ENCODE measurements at regions not wholly inside any gene's neighbourhood (a gene's known extent, or its start where the extent isn't known, plus 50 kb on each side); places are given as distances from the start of the nearest gene placed in this dataset.

- no peaks in the 10 kb centered on the region for H3K36me3 ChIP-seq (ENCODE audit: control insufficient read depth in 1 of 2, insufficient read depth in 2 of 2, low read length in 2 of 2)
- no peak overlapping the region for H3K9ac ChIP-seq (ENCODE audit: low read depth in 1 of 2, low read length in 2 of 2)
- H3K4me1 ChIP-seq (ENCODE audit: control insufficient read depth in 1 of 2, insufficient read depth in 2 of 2, low read length in 2 of 2) = peaks cover 10 to 14% of the 10 kb centered on the region in 2 donors
- no peaks in the 10 kb centered on the region for H3K9me3 ChIP-seq (ENCODE audit: control insufficient read depth in 1 of 2, low read length in 2 of 2)
- no peak overlapping the region for H3K27ac ChIP-seq (ENCODE audit: low read depth, low read length)
- H3K4me3 ChIP-seq (ENCODE audit: low read depth in 1 of 2, low read length in 2 of 2) = no peak overlapping the region
- H3K27me3 ChIP-seq (ENCODE audit: control insufficient read depth in 1 of 2, insufficient read depth in 2 of 2, low read length in 2 of 2) = no peaks in the 10 kb centered on the region
Observed at GRCh38 chr15:62456011-62456920, 291.2 kb upstream of the C2CD4B start.

GRCh38 chr15:62457100-62457499 is 292.0 kb upstream of the C2CD4B start:
- Histone ChIP-seq H3K36me3 (ENCODE audit: control insufficient read depth in 1 of 2, insufficient read depth in 2 of 2, low read length in 2 of 2) (no peaks in the 10 kb centered on the region), H3K27me3 (ENCODE audit: control insufficient read depth in 1 of 2, insufficient read depth in 2 of 2, low read length in 2 of 2) (no peaks in the 10 kb centered on the region), H3K4me3 (ENCODE audit: low read depth in 1 of 2, low read length in 2 of 2) (no peak overlapping the region), H3K9ac (ENCODE audit: low read depth in 1 of 2, low read length in 2 of 2) (no peak overlapping the region), H3K27ac (ENCODE audit: low read depth, low read length) (no peak overlapping the region), H3K4me1 (ENCODE audit: control insufficient read depth in 1 of 2, insufficient read depth in 2 of 2, low read length in 2 of 2) (peaks cover 10 to 14% of the 10 kb centered on the region in 2 donors), H3K9me3 (ENCODE audit: control insufficient read depth in 1 of 2, low read length in 2 of 2) (no peaks in the 10 kb centered on the region)

GRCh38 chr15:62459875-62460274 is 294.8 kb upstream of the C2CD4B start:
- no peak overlapping the region for H3K4me3 ChIP-seq (ENCODE audit: low read depth in 1 of 2, low read length in 2 of 2)
- H3K4me1 ChIP-seq (ENCODE audit: control insufficient read depth in 1 of 2, insufficient read depth in 2 of 2, low read length in 2 of 2) = no peaks in the 10 kb centered on the region
- H3K9me3 ChIP-seq (ENCODE audit: control insufficient read depth in 1 of 2, low read length in 2 of 2) = no peaks in the 10 kb centered on the region
- H3K36me3 ChIP-seq (ENCODE audit: control insufficient read depth in 1 of 2, insufficient read depth in 2 of 2, low read length in 2 of 2) = no peaks in the 10 kb centered on the region
- H3K9ac ChIP-seq (ENCODE audit: low read depth in 1 of 2, low read length in 2 of 2) = no peak overlapping the region
- no peaks in the 10 kb centered on the region for H3K27me3 ChIP-seq (ENCODE audit: control insufficient read depth in 1 of 2, insufficient read depth in 2 of 2, low read length in 2 of 2)
- H3K27ac ChIP-seq (ENCODE audit: low read depth, low read length) = no peak overlapping the region

- H3K9ac ChIP-seq (ENCODE audit: low read depth in 1 of 2, low read length in 2 of 2) = no peak overlapping the region
- no peak overlapping the region for H3K27ac ChIP-seq (ENCODE audit: low read depth, low read length)
- no peaks in the 10 kb centered on the region for H3K4me1 ChIP-seq (ENCODE audit: control insufficient read depth in 1 of 2, insufficient read depth in 2 of 2, low read length in 2 of 2)
- no peaks in the 10 kb centered on the region for H3K36me3 ChIP-seq (ENCODE audit: control insufficient read depth in 1 of 2, insufficient read depth in 2 of 2, low read length in 2 of 2)
- H3K9me3 ChIP-seq (ENCODE audit: control insufficient read depth in 1 of 2, low read length in 2 of 2) = no peaks in the 10 kb centered on the region
- H3K4me3 ChIP-seq (ENCODE audit: low read depth in 1 of 2, low read length in 2 of 2) = no peak overlapping the region
- no peaks in the 10 kb centered on the region for H3K27me3 ChIP-seq (ENCODE audit: control insufficient read depth in 1 of 2, insufficient read depth in 2 of 2, low read length in 2 of 2)
Observed at GRCh38 chr15:62462268-62462667, 297.2 kb upstream of the C2CD4B start.

GRCh38 chr15:62462721-62463120 is 297.6 kb upstream of the C2CD4B start:
- H3K4me3 ChIP-seq (ENCODE audit: low read depth in 1 of 2, low read length in 2 of 2) = no peak overlapping the region
- H3K36me3 ChIP-seq (ENCODE audit: control insufficient read depth in 1 of 2, insufficient read depth in 2 of 2, low read length in 2 of 2) = no peaks in the 10 kb centered on the region
- H3K9me3 ChIP-seq (ENCODE audit: control insufficient read depth in 1 of 2, low read length in 2 of 2) = no peaks in the 10 kb centered on the region
- no peaks in the 10 kb centered on the region for H3K4me1 ChIP-seq (ENCODE audit: control insufficient read depth in 1 of 2, insufficient read depth in 2 of 2, low read length in 2 of 2)
- H3K9ac ChIP-seq (ENCODE audit: low read depth in 1 of 2, low read length in 2 of 2) = no peak overlapping the region
- no peak overlapping the region for H3K27ac ChIP-seq (ENCODE audit: low read depth, low read length)
- no peaks in the 10 kb centered on the region for H3K27me3 ChIP-seq (ENCODE audit: control insufficient read depth in 1 of 2, insufficient read depth in 2 of 2, low read length in 2 of 2)

- no peaks in the 10 kb centered on the region for H3K4me1 ChIP-seq (ENCODE audit: control insufficient read depth in 1 of 2, insufficient read depth in 2 of 2, low read length in 2 of 2)
- H3K4me3 ChIP-seq (ENCODE audit: low read depth in 1 of 2, low read length in 2 of 2) = no peak overlapping the region
- no peaks in the 10 kb centered on the region for H3K27me3 ChIP-seq (ENCODE audit: control insufficient read depth in 1 of 2, insufficient read depth in 2 of 2, low read length in 2 of 2)
- H3K27ac ChIP-seq (ENCODE audit: low read depth, low read length) = no peak overlapping the region
- H3K9me3 ChIP-seq (ENCODE audit: control insufficient read depth in 1 of 2, low read length in 2 of 2) = no peaks in the 10 kb centered on the region
- H3K9ac ChIP-seq (ENCODE audit: low read depth in 1 of 2, low read length in 2 of 2) = no peak overlapping the region
- H3K36me3 ChIP-seq (ENCODE audit: control insufficient read depth in 1 of 2, insufficient read depth in 2 of 2, low read length in 2 of 2) = no peaks in the 10 kb centered on the region
Observed at GRCh38 chr15:62464705-62465104, 299.6 kb upstream of the C2CD4B start.

GRCh38 chr15:62465173-62465572 is 300.1 kb upstream of the C2CD4B start:
- Histone ChIP-seq H3K4me3 (ENCODE audit: low read depth in 1 of 2, low read length in 2 of 2) (no peak overlapping the region), H3K27me3 (ENCODE audit: control insufficient read depth in 1 of 2, insufficient read depth in 2 of 2, low read length in 2 of 2) (no peaks in the 10 kb centered on the region), H3K27ac (ENCODE audit: low read depth, low read length) (no peak overlapping the region), H3K36me3 (ENCODE audit: control insufficient read depth in 1 of 2, insufficient read depth in 2 of 2, low read length in 2 of 2) (no peaks in the 10 kb centered on the region), H3K9me3 (ENCODE audit: control insufficient read depth in 1 of 2, low read length in 2 of 2) (no peaks in the 10 kb centered on the region), H3K4me1 (ENCODE audit: control insufficient read depth in 1 of 2, insufficient read depth in 2 of 2, low read length in 2 of 2) (no peaks in the 10 kb centered on the region), H3K9ac (ENCODE audit: low read depth in 1 of 2, low read length in 2 of 2) (no peak overlapping the region)

- H3K9ac ChIP-seq (ENCODE audit: low read depth in 1 of 2, low read length in 2 of 2) = no peak overlapping the region
- no peak overlapping the region for H3K27ac ChIP-seq (ENCODE audit: low read depth, low read length)
- H3K9me3 ChIP-seq (ENCODE audit: control insufficient read depth in 1 of 2, low read length in 2 of 2) = no peaks in the 10 kb centered on the region
- H3K36me3 ChIP-seq (ENCODE audit: control insufficient read depth in 1 of 2, insufficient read depth in 2 of 2, low read length in 2 of 2) = no peaks in the 10 kb centered on the region
- H3K27me3 ChIP-seq (ENCODE audit: control insufficient read depth in 1 of 2, insufficient read depth in 2 of 2, low read length in 2 of 2) = no peaks in the 10 kb centered on the region
- no peak overlapping the region for H3K4me3 ChIP-seq (ENCODE audit: low read depth in 1 of 2, low read length in 2 of 2)
- H3K4me1 ChIP-seq (ENCODE audit: control insufficient read depth in 1 of 2, insufficient read depth in 2 of 2, low read length in 2 of 2) = peaks cover 5 to 8% of the 10 kb centered on the region in 2 donors
Observed at GRCh38 chr15:62469478-62469873, 304.4 kb upstream of the C2CD4B start.

- Histone ChIP-seq H3K36me3 (ENCODE audit: control insufficient read depth in 1 of 2, insufficient read depth in 2 of 2, low read length in 2 of 2) (no peaks in the 10 kb centered on the region), H3K27me3 (ENCODE audit: control insufficient read depth in 1 of 2, insufficient read depth in 2 of 2, low read length in 2 of 2) (no peaks in the 10 kb centered on the region), H3K4me3 (ENCODE audit: low read depth in 1 of 2, low read length in 2 of 2) (no peak overlapping the region), H3K9ac (ENCODE audit: low read depth in 1 of 2, low read length in 2 of 2) (no peak overlapping the region), H3K27ac (ENCODE audit: low read depth, low read length) (peak overlapping the region; percentile 30), H3K9me3 (ENCODE audit: control insufficient read depth in 1 of 2, low read length in 2 of 2) (no peaks in the 10 kb centered on the region), H3K4me1 (ENCODE audit: control insufficient read depth in 1 of 2, insufficient read depth in 2 of 2, low read length in 2 of 2) (peaks cover 5 to 8% of the 10 kb centered on the region in 2 donors)
Observed at GRCh38 chr15:62469874-62470688, 305.0 kb upstream of the C2CD4B start.

GRCh38 chr15:62472616-62473299 is 307.7 kb upstream of the C2CD4B start:
- no peaks in the 10 kb centered on the region for H3K27me3 ChIP-seq (ENCODE audit: control insufficient read depth in 1 of 2, insufficient read depth in 2 of 2, low read length in 2 of 2)
- peak overlapping the region in 1 of 2 donors; percentile 23 for H3K4me3 ChIP-seq (ENCODE audit: low read depth in 1 of 2, low read length in 2 of 2)
- peaks cover 5 to 8% of the 10 kb centered on the region in 2 donors for H3K4me1 ChIP-seq (ENCODE audit: control insufficient read depth in 1 of 2, insufficient read depth in 2 of 2, low read length in 2 of 2)
- H3K9ac ChIP-seq (ENCODE audit: low read depth in 1 of 2, low read length in 2 of 2) = no peak overlapping the region
- H3K9me3 ChIP-seq (ENCODE audit: control insufficient read depth in 1 of 2, low read length in 2 of 2) = no peaks in the 10 kb centered on the region
- H3K27ac ChIP-seq (ENCODE audit: low read depth, low read length) = no peak overlapping the region
- H3K36me3 ChIP-seq (ENCODE audit: control insufficient read depth in 1 of 2, insufficient read depth in 2 of 2, low read length in 2 of 2) = no peaks in the 10 kb centered on the region
